ENCODE measurements at regions not wholly inside any gene's neighbourhood (a gene's known extent, or its start where the extent isn't known, plus 50 kb on each side); places are given as distances from the start of the nearest gene placed in this dataset.

- TF ChIP-seq CTCF (conservative IDR thresholded peaks at IDR 0.05; ENCODE audit: low read depth, low read length): no peak
- no peak for TF ChIP-seq EZH2 (IDR thresholded peaks at IDR 0.05; ENCODE audit: low read length, unreplicated experiment)
- TF ChIP-seq EZH2phosphoT487 (IDR thresholded peaks at IDR 0.05; ENCODE audit: borderline replicate concordance, low read length): no peak
These were observed 53.7 kb upstream of the KITLG start for GRCh38 chr12:88634008-88634407.
